Fibroblast of pulmonary artery (primary cell): ENCODE measurements at regions not wholly inside any gene's neighbourhood (a gene's known extent, or its start where the extent isn't known, plus 50 kb on each side); places are given as distances from the start of the nearest gene placed in this dataset.

Source experiments
- DNase-seq: peaks from one replicate; pipeline ENCODE4 v3.0.0-alpha.2; 2010; ENCODE audit warnings: low read depth
- H3K4me3 ChIP-seq: replicated peaks from 2 replicates; pipeline ENCODE4 v1.5.1; 2011; ENCODE audit warnings: low read depth, mild to moderate bottlenecking, control low read depth, low read length, moderate library complexity
- TF ChIP-seq, protein P1 (sequence below): IDR thresholded peaks from 2 replicates; pipeline ENCODE4 v1.5.1; 2011; ENCODE audit warnings: mild to moderate bottlenecking, control low read depth, low read length, inconsistent platforms; ENCODE audit errors: missing control alignments

DNA sequence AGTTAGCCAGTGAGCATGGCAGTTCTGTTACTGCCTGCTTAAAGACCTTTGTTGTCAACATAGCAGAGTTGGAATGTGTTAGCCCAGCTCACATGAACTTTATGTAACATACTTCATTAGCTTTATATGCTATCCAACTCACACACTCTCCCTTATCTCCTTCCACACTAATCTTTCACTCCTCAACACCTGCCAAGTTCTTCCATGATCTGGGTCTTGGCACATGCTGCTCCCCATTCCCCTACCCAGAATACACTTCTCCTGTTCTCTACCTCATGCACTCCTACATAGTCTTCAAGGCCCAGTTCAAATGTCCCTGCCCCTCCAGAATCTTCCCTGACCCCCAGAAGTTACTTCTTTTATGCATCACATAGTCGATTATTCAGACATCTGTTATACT, 179.3 kb downstream of the KATNAL1 start:
- no peak overlapping the region for H3K4me3 ChIP-seq
- TF ChIP-seq, protein P1, sequence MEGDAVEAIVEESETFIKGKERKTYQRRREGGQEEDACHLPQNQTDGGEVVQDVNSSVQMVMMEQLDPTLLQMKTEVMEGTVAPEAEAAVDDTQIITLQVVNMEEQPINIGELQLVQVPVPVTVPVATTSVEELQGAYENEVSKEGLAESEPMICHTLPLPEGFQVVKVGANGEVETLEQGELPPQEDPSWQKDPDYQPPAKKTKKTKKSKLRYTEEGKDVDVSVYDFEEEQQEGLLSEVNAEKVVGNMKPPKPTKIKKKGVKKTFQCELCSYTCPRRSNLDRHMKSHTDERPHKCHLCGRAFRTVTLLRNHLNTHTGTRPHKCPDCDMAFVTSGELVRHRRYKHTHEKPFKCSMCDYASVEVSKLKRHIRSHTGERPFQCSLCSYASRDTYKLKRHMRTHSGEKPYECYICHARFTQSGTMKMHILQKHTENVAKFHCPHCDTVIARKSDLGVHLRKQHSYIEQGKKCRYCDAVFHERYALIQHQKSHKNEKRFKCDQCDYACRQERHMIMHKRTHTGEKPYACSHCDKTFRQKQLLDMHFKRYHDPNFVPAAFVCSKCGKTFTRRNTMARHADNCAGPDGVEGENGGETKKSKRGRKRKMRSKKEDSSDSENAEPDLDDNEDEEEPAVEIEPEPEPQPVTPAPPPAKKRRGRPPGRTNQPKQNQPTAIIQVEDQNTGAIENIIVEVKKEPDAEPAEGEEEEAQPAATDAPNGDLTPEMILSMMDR = no peak
- no peak for DNase-seq

- no peak for DNase-seq
- H3K4me3 ChIP-seq = no peak overlapping the region
- TF ChIP-seq, protein P1 = no peak
Measured at GRCh38 chr13:30126903-30127428, 180.4 kb downstream of the KATNAL1 start.

DNA sequence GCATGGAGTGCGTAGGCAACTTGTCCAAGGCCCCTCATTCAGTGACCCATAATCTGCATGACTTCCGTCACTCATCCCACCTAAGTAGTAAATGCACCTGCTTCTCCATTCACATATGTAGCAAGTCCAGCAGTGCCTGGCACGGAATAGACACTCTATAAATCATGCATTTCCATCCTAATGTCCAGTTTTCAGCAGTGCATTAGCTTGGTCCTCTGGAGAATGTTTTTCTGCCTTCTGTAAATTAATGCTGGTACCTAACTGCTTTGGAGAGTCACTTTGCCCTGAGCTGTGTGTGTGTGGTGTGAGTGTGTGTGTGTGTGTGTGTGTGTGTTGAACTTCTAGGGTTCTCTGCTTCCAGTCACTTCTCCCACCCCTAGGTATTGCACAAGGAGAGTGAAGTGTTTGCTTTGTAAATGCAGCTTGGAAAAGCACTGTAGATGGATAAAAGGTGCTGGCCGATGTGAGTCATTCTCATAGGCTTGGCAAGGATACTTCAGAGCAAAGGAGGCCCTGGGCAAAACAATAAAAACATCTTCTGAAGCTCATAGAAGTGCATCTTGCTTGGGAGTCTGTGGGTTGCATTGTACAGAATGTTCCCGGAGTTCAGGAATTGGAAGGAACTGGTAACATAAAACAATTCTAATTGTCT, 181.8 kb downstream of the KATNAL1 start:
- no peak overlapping the region for H3K4me3 ChIP-seq
- peak; percentile 96 for DNase-seq
- TF ChIP-seq, protein P1 = no peak

DNA sequence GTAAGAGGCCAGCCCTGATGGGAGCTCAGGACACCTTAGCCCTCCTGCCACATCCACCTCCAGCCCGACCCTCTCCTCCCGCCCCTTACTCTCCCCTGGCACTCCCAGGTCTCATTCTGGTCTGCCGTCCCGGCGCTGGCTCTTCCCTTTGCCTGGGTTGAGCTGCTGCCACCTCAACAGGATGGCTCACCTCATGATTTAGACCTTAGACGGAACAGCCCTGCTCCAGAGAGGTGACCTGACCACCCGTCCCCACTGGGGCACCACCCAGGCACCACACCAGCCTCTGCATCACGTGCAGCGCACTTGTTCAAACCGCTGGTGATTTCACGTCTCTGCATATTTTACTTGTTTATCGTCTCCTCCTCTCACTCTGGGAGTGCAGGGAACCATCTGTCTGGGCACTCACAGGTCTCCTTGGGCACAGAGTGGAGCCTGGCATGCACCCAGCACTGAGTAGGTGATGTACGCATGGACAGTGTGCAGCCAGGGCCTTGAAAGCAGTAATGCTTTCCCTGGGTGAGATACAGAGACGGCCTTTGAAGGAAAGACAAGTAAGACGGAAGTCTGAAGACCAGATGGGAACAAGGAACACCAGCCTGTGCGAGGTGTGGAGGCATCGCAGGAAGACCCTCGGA, 183.1 kb downstream of the KATNAL1 start:
- TF ChIP-seq, protein P1 = no peak
- no peak for DNase-seq

GRCh38 chr13:30123575-30123974, 183.8 kb downstream of the KATNAL1 start:
- H3K4me3 ChIP-seq = no peak overlapping the region
- TF ChIP-seq, protein P1 = no peak
- DNase-seq = no peak

More for the DNA sequence above, 183.1 kb downstream of the KATNAL1 start:
- no peak overlapping the region for H3K4me3 ChIP-seq

- no peak overlapping the region for H3K4me3 ChIP-seq
- no peak for DNase-seq
- TF ChIP-seq, protein P1 = no peak
Measured at GRCh38 chr13:30121666-30122065, 185.7 kb downstream of the KATNAL1 start.
